HepG2 (cell line): ENCODE measurements at regions not wholly inside any gene's neighbourhood (a gene's known extent, or its start where the extent isn't known, plus 50 kb on each side); places are given as distances from the start of the nearest gene placed in this dataset.

ENCODE experiments used
- ATAC-seq: fragments of 200-7000 bp; cut with Tn5 transposase; 3 replicates; pipeline ENCODE4 v1.9.1; 2020; ENCODE audit warnings: mild to moderate bottlenecking, moderate library complexity
- BruUV-seq: library from RNA; stranded (reverse); fragments of 400-500 nt; replicated peaks from 2 replicates; lab custom pipeline; 2021; lab: Mats Ljungman, UMichigan
- CTCF ChIA-PET: fragments of 300-600 bp; formaldehyde crosslinking; extraction: SDS; loops from one replicate; lab custom pipeline; 2021; ENCODE audit warnings: low total read pairs, inconsistent platforms, low intra/inter-chr PET ratio; lab: Yijun Ruan, JAX
- POLR2A ChIA-PET: fragments of 350-600 bp; sonication (Branson Sonifier 250); formaldehyde crosslinking; loops from one replicate; lab custom pipeline; 2020; ENCODE audit warnings: antibody characterized with exemption, inconsistent platforms; lab: Yijun Ruan, JAX
- DNase-seq: peaks from one replicate; pipeline ENCODE4 v3.0.0-alpha.2; 2015; ENCODE audit warnings: low spot score
- FAIRE-seq: peaks from 3 replicates; lab custom pipeline; 2011; peaks lifted over from hg19 to GRCh38; lab: Jason Lieb, UNC
- H2AFZ ChIP-seq: one replicate; pipeline ENCODE4 v1.6.1; 2011; ENCODE audit warnings: low read length, inconsistent platforms
- H3K27ac ChIP-seq: fragments of 300-600 bp; 3 replicates; pipeline ENCODE4 v1.8.0; 2011; ENCODE audit warnings: mixed run types, mild to moderate bottlenecking, mixed read lengths, low read length, inconsistent platforms; ENCODE audit not compliant: insufficient read depth; ENCODE audit errors: extremely low read length
- H3K27me3 ChIP-seq, 2 experiments: fragments of 200-600 bp in 1 of 2; 2 replicates in 1 of 2; 3 replicates in 1 of 2; pipeline versions ENCODE4 v1.6.0 to v1.8.0; 2011; ENCODE audit warnings: low read length in 2 of 2, mild to moderate bottlenecking in 2 of 2, moderate library complexity in 2 of 2, inconsistent platforms in 1 of 2; ENCODE audit not compliant: insufficient read depth in 2 of 2, control insufficient read depth in 1 of 2
- H3K36me3 ChIP-seq, 2 experiments: fragments of 200-600 bp in 1 of 2; replicated peaks in 1 of 2; 2 replicates in 1 of 2; 3 replicates in 1 of 2; pipeline versions ENCODE4 v1.5.1 to v1.8.0; 2011; ENCODE audit warnings: low read length in 2 of 2, inconsistent platforms in 1 of 2; ENCODE audit not compliant: insufficient read depth in 2 of 2, control insufficient read depth in 1 of 2
- H3K4me1 ChIP-seq: 2 replicates; pipeline ENCODE4 v1.5.1; 2012; ENCODE audit warnings: low read length, inconsistent platforms; ENCODE audit not compliant: insufficient read depth
- H3K4me2 ChIP-seq: 2 replicates; pipeline ENCODE4 v1.6.0; 2011; ENCODE audit warnings: low read depth, low read length, inconsistent platforms
- H3K4me3 ChIP-seq, 3 experiments: fragments of 200-600 bp in 1 of 3; sonication (generic), shearing (Covaris generic) in 1 of 3; replicated peaks in 1 of 3; 2 replicates each; pipeline ENCODE4 v1.5.1; 2011 to 2016; ENCODE audit warnings: low read length in 3 of 3, inconsistent platforms in 2 of 3, low read depth in 2 of 3, mild to moderate bottlenecking in 2 of 3, control low read depth in 1 of 3, mixed read lengths in 1 of 3; ENCODE audit not compliant: insufficient read depth in 1 of 3
- H3K79me2 ChIP-seq: one replicate; pipeline ENCODE4 v1.6.1; 2011; ENCODE audit warnings: low read length, inconsistent platforms; ENCODE audit not compliant: insufficient read depth
- H3K9ac ChIP-seq: 2 replicates; pipeline ENCODE4 v1.6.0; 2011; ENCODE audit warnings: mild to moderate bottlenecking, low read depth, low read length, inconsistent platforms; ENCODE audit not compliant: insufficient read depth
- H3K9me3 ChIP-seq: 2 replicates; pipeline ENCODE4 v1.5.1; 2012; ENCODE audit warnings: mild to moderate bottlenecking, low read length
- H4K20me1 ChIP-seq: 2 replicates; pipeline ENCODE4 v1.6.0; 2011; ENCODE audit warnings: inconsistent platforms, mild to moderate bottlenecking, low read length, moderate library complexity; ENCODE audit not compliant: insufficient read depth
- AGO2 ChIP-seq: fragments of 200-400 bp; formaldehyde crosslinking; optimal IDR thresholded peaks from 2 replicates; pipeline ENCODE3; 2017; ENCODE audit warnings: mild to moderate bottlenecking, low read depth, low read length, moderate library complexity
- HNF4G ChIP-seq, 2 experiments: sonication (generic) in 1 of 2; formaldehyde crosslinking in 1 of 2; IDR thresholded peaks; 2 replicates each; pipeline versions ENCODE4 v1.4.0 to v1.6.1; 2011 to 2020; ENCODE audit warnings: borderline replicate concordance in 2 of 2, low read depth in 2 of 2, mild to moderate bottlenecking in 2 of 2, low read length in 1 of 2, missing genetic modification reagents in 1 of 2, moderate library complexity in 1 of 2
- MED8 ChIP-seq: sonication (generic); formaldehyde crosslinking; IDR thresholded peaks from 2 replicates; pipeline ENCODE4 v1.8.1; 2023; ENCODE audit warnings: mild to moderate bottlenecking, missing genetic modification reagents; ENCODE audit not compliant: insufficient replicate concordance
- NFE2L1 ChIP-seq: sonication (generic); formaldehyde crosslinking; IDR thresholded peaks from 2 replicates; pipeline ENCODE4 v1.4.0; 2020; ENCODE audit warnings: missing genetic modification reagents, mild to moderate bottlenecking, borderline replicate concordance
- PRMT3 ChIP-seq: sonication (generic); formaldehyde crosslinking; IDR thresholded peaks from 2 replicates; pipeline ENCODE4 v1.8.1; 2022; ENCODE audit warnings: low read depth, mild to moderate bottlenecking, moderate library complexity, missing genetic modification reagents, borderline replicate concordance
- SKI ChIP-seq: fragments of 450-650 bp; IDR thresholded peaks from one replicate; pipeline ENCODE4 v1.6.1; 2018; ENCODE audit warnings: mild to moderate bottlenecking; ENCODE audit not compliant: partially characterized antibody
- SMAD1 ChIP-seq: sonication (generic); formaldehyde crosslinking; IDR thresholded peaks from 2 replicates; pipeline ENCODE4 v1.4.0; 2020; ENCODE audit warnings: missing genetic modification reagents, low read depth, mild to moderate bottlenecking, borderline replicate concordance
- SMAD9 ChIP-seq: sonication (generic); formaldehyde crosslinking; IDR thresholded peaks from 2 replicates; pipeline ENCODE4 v1.5.1; 2020; ENCODE audit warnings: mild to moderate bottlenecking, missing genetic modification reagents
- TEAD3 ChIP-seq: optimal IDR thresholded peaks from 2 replicates; pipeline ENCODE3; 2016; ENCODE audit warnings: borderline replicate concordance
- ZNF333 ChIP-seq: sonication (generic); formaldehyde crosslinking; IDR thresholded peaks from 2 replicates; pipeline ENCODE4 v1.4.0; 2020; ENCODE audit warnings: mild to moderate bottlenecking, missing genetic modification reagents, borderline replicate concordance
- ZNF546 ChIP-seq: sonication (generic); formaldehyde crosslinking; conservative IDR thresholded peaks from 2 replicates; pipeline ENCODE4 v1.8.1; 2023; ENCODE audit warnings: mild to moderate bottlenecking, missing genetic modification reagents
- WGBS: methylation state at CpG from one replicate; pipeline ENCODE4 v1.1.6; 2017; ENCODE audit warnings: low lambda C conversion rate; 5-methylcytosine and 5-hydroxymethylcytosine counted together
- in situ Hi-C: cut with HindIII; loops from 2 replicates; pipeline ENCODE4 v1.10.0; 2017; ENCODE audit warnings: low pct_unique_long_range_greater_than_20kb; ENCODE audit not compliant: extremely low pct_ligation_motif_present
- intact Hi-C: fragments of 100-400 bp; cut with micrococcal nuclease; formaldehyde crosslinking; loops from one replicate; pipeline ENCODE4 v1.10.0; 2022; ENCODE audit not compliant: unreplicated experiment
- TF ChIP-seq, protein P1 (sequence below): sonication (generic); formaldehyde crosslinking; IDR thresholded peaks from 2 replicates; pipeline ENCODE4 v1.4.0; 2020; ENCODE audit warnings: missing genetic modification reagents
- TF ChIP-seq, protein P2 (sequence below): sonication (generic); formaldehyde crosslinking; IDR thresholded peaks from 2 replicates; pipeline ENCODE4 v1.4.0; 2020; ENCODE audit warnings: low read depth, missing genetic modification reagents

DNA sequence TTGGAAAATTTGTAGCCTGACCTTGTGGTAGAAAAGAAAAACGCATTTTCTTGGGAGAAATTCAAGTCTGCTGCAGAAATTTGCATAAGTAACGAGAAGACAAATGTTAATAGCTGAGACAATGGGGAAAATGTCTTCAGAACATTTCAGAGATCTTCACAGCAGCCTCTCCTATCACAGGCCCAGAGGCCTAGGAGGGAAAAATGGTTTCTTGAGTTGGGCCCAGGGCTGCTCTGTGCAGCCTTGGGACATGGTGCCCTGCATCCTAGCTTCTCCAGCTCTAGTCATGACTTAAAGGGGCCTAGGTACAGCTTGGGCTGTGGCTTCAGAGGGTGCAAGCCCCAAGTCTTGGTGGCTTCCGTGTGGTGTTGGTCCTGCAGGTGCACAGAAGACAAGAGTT lies 104.2 kb downstream of the ZNF621 start:
- Histone ChIP-seq H3K79me2 (no peaks in the 10 kb centered on the region), H3K4me2 (no peak overlapping the region), H4K20me1 (no peaks in the 10 kb centered on the region; the same call in 1 of the 2 replicates)
- POLR2A ChIA-PET = no interaction called here
- no TSS peak for BruUV-seq
- TF ChIP-seq PRMT3 = no peak
- TF ChIP-seq, all 625 proteins: peak for 0
- H3K4me1 ChIP-seq = no peaks in the 10 kb centered on the region
- no peak overlapping the region for H3K4me3 ChIP-seq
- CTCF ChIA-PET = no interaction called here
- ATAC-seq (no peak), DNase-seq (no peak), FAIRE-seq (no peak)
- no peak overlapping the region for H3K27ac ChIP-seq
- H3K36me3 ChIP-seq = no peaks in the 10 kb centered on the region
- H3K9ac ChIP-seq = no peak overlapping the region
- WGBS = 0% methylated on average over 2 of the region's 3 CpGs
- intact Hi-C loops = no loop called here
- H3K27me3 ChIP-seq = no peaks in the 10 kb centered on the region
- in situ Hi-C loops = no loop called here
- peaks cover 10% of the 10 kb centered on the region for H3K9me3 ChIP-seq
- H2AFZ ChIP-seq = no peak overlapping the region

GRCh38 chr3:40631341-40631995 lies 106.7 kb downstream of the ZNF621 start:
- Histone ChIP-seq H3K4me3 (no peak overlapping the region), H3K9me3 (peaks cover 14% of the 10 kb centered on the region), H2AFZ (no peak overlapping the region), H3K9ac (no peak overlapping the region), H3K27ac (no peak overlapping the region), H3K4me2 (no peak overlapping the region), H3K36me3 (no peaks in the 10 kb centered on the region), H4K20me1 (no peaks in the 10 kb centered on the region), H3K4me1 (no peaks in the 10 kb centered on the region), H3K79me2 (no peaks in the 10 kb centered on the region), H3K27me3 (no peaks in the 10 kb centered on the region)
- CTCF ChIA-PET = no interaction called here
- POLR2A ChIA-PET = no interaction called here
- no TSS peak for BruUV-seq
- in situ Hi-C loops = no loop called here
- DNase-seq (no peak), ATAC-seq (no peak), FAIRE-seq (no peak)
- intact Hi-C loops = no loop called here
- WGBS = 31% methylated on average over 4 of the region's 5 CpGs
- TF ChIP-seq AGO2 (no peak), SKI (no peak), TEAD3 (CRISPR knock-in tag) (no peak), SMAD9 (CRISPR knock-in tag) (no peak), HNF4G (IDR thresholded peaks at IDR 0.05; ENCODE audit: borderline replicate concordance, low read depth, low read length) (no peak), HNF4G (CRISPR knock-in tag; IDR thresholded peaks at IDR 0.05; ENCODE audit: borderline replicate concordance, low read depth) (no peak), NFE2L1 (CRISPR knock-in tag) (no peak), ZNF333 (no peak), ZNF546 (no peak), SMAD1 (CRISPR knock-in tag) (no peak), MED8 (CRISPR knock-in tag) (no peak)
- TF ChIP-seq, protein P1, sequence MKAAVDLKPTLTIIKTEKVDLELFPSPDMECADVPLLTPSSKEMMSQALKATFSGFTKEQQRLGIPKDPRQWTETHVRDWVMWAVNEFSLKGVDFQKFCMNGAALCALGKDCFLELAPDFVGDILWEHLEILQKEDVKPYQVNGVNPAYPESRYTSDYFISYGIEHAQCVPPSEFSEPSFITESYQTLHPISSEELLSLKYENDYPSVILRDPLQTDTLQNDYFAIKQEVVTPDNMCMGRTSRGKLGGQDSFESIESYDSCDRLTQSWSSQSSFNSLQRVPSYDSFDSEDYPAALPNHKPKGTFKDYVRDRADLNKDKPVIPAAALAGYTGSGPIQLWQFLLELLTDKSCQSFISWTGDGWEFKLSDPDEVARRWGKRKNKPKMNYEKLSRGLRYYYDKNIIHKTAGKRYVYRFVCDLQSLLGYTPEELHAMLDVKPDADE (CRISPR knock-in tag) = no peak
- TF ChIP-seq, protein P2, sequence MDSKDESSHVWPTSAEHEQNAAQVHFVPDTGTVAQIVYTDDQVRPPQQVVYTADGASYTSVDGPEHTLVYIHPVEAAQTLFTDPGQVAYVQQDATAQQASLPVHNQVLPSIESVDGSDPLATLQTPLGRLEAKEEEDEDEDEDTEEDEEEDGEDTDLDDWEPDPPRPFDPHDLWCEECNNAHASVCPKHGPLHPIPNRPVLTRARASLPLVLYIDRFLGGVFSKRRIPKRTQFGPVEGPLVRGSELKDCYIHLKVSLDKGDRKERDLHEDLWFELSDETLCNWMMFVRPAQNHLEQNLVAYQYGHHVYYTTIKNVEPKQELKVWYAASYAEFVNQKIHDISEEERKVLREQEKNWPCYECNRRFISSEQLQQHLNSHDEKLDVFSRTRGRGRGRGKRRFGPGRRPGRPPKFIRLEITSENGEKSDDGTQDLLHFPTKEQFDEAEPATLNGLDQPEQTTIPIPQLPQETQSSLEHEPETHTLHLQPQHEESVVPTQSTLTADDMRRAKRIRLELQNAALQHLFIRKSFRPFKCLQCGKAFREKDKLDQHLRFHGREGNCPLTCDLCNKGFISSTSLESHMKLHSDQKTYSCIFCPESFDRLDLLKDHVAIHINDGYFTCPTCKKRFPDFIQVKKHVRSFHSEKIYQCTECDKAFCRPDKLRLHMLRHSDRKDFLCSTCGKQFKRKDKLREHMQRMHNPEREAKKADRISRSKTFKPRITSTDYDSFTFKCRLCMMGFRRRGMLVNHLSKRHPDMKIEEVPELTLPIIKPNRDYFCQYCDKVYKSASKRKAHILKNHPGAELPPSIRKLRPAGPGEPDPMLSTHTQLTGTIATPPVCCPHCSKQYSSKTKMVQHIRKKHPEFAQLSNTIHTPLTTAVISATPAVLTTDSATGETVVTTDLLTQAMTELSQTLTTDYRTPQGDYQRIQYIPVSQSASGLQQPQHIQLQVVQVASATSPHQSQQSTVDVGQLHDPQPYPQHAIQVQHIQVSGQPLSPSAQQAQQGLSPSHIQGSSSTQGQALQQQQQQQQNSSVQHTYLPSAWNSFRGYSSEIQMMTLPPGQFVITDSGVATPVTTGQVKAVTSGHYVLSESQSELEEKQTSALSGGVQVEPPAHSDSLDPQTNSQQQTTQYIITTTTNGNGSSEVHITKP (CRISPR knock-in tag) = no peak
